ENCODE measurements at regions not wholly inside any gene's neighbourhood (a gene's known extent, or its start where the extent isn't known, plus 50 kb on each side); places are given as distances from the start of the nearest gene placed in this dataset.
"Not testable (repeated sequence)": the region's sequence is repeated elsewhere in the genome, so short reads cannot be mapped to it uniquely, and the experiment has no call there.

DNA sequence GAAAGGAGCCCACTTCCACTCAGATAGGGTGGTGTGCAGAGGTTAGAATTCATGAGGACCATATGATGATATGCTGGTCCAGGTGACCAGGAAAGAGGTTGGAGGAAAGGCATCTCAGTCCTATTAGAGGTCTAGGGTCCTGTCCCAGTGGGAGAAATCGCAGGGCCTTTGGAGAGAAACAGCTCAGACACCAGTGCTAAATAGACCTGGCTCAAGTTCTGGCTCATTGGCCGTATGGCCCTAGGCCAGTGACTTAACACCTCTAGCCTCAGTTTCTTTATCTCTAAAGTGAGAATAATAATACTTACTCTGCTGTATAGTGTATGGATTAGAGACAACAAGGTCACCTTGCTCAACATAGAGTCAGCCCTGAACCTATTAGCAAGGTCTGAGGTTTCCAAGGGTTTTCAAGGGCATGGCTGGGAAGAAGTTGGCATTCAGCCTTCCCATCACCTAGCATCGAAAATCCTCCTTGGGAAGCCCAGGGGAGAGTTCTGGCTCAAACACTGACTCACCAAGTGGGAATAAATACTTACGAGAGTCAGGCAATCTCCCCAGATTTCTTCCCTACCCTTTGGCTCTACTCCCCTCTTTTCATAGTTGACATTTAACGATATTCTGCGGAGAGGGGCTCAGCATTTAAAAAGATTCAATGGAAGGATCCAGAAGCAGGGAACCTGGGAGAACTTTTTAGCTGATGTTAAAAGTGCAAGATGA is 473.1 kb upstream of the PODXL start:
- DNase-seq = no peak

DNA sequence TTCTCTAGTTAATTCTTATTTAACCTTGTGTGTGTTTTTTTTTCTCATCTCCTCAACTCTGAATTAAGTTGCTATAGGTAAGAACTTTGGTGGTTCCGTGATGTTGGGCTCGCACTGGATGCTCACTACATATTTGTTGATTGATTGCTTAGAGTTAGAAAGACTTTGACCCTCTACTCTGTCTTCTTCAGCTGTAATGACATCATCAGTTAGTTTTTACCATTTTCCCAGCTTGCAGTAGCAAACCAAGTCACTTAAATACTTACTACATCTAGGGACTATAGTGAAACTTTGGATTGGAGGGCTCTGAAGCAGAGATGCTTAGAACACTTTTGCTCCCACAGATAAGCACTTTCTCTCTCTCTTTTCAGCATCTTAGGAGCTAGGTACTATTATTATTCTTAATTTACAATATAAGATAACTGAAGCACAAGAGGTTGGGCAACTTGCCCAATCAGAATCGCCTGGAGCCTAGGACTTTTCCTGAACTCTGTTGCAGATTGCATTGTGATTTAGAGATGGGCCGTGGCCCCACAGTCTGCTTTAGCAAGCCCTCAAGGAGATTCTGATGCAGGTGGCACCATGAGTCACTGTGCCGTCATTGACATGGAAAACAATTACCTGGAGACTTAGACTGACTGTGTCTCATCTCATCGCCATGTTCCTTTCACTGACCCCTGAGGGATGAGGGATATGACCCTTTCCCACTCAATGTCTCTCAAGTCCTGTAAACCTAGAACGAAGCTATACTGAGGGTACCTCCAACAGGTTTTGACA is 471.9 kb upstream of the PODXL start:
- no peak for DNase-seq

DNA sequence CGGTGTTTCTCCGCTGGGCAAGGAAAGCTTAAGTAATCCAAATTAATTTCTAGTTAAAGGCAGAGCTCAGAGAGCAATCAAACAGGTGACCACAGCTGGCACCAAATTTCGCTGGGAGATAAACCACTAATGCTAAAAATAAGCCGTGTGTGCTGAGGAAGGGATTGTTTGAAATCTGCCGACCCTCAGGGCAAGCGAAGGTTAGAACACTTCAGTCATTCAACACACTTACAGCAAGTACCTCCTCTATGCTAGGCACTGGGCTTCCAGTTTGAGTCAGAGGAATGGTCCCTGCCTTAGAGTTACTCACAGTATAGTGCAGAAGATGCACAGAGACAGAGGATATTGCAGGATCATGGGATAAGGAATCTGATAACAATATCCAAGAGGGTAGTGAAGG is 467.9 kb upstream of the PODXL start:
- DNase-seq = no peak

DNA sequence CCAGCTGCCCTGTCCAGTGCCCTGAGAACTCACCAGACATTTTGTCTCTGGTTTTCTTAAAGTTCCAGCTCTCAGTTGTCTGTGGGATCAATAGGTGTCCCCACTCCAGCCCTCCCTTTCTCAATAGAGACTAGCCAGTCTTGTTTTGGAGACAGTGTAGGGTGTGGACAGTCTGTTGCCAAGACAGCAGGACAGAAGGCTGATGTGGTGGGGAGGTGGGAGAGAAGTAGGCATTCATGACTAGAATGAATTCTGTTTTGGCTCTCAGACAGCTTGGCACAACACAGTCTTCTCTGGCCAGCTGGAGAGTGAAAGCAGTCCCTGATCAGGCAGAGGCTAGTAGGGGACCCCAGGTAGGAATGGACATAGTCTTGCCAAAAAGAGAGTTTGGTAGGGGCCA is 467.0 kb upstream of the PODXL start:
- no peak for DNase-seq

DNA sequence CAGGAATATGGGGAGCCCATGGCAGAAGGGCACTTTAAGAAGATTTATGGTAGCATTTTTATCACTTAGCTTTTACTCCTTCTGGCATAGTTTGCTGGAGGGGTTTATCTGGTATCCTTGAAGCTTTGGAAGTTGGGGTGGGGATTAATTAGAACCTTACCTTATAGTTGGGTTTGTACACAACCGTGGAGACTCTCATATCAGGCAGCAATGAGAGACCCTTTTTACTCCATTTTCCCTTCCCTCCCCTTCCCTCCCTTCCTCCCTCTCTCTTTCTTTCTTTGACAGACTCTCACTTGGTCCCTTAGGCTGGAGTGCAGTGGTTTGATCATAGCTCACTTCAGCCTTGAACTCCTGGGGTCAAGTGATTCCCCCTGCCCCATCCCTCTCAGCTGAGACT is 465.8 kb upstream of the PODXL start:
- no peak for DNase-seq

DNA sequence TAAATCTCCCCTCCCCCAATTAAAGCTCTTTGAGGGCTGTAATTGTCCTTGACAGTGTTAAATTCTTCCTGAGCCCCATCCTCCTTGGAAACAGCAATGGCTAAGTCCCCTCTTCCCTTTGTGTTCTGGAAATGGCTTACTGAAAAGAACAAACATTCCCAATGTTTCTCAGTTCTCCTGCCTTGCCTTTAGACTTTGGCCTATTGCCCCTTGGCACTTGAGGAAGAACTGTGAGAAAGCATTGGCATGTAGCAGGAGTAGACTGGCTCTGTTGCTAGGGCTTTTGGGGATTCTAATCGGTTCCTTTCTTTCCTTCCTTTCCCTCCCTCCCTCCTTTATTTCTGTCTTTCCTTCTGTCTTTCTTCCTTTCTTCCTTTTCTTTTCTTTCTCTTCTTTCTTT is 463.3 kb upstream of the PODXL start:
- no peak for DNase-seq

DNA sequence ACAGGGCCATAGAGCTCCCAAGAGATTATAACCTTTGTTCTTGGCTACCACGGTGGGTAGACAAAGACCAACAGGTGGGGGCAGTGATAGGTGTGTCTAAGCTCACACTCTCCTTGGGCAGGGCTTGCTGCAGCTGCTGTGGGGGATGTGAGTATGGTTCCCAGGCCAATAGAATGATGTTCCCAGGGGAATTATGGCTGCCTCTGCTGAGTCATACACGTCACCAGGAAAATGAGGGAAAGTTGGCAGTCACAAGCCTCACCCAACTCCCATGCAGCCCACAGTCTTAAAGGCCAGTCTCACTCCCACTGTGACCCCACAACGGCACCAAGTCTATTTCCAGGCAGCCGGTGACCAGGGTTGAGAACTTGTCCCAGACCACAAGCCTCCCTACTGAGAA is 453.4 kb upstream of the PODXL start:
- no peak for DNase-seq

DNA sequence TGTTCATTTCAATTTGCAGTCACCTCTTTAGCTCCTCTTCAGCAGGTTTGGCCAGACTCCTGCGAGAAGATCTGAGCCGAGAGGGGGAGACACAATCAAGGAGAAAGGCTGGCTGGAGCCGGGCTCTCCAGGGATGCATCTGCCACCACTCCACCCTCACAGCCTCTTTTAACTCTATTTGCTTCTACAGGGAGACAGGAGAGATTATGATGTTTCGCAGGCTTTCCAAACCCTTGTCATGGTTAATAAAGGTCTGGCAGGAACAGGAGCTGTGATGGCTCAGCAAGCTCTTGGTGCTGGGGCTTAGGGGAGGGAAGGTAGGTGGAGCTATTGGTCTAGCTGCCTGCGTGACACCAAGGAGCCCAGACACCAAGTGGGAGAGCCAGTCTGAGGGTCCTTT is 448.1 kb upstream of the PODXL start:
- DNase-seq = no peak

DNA sequence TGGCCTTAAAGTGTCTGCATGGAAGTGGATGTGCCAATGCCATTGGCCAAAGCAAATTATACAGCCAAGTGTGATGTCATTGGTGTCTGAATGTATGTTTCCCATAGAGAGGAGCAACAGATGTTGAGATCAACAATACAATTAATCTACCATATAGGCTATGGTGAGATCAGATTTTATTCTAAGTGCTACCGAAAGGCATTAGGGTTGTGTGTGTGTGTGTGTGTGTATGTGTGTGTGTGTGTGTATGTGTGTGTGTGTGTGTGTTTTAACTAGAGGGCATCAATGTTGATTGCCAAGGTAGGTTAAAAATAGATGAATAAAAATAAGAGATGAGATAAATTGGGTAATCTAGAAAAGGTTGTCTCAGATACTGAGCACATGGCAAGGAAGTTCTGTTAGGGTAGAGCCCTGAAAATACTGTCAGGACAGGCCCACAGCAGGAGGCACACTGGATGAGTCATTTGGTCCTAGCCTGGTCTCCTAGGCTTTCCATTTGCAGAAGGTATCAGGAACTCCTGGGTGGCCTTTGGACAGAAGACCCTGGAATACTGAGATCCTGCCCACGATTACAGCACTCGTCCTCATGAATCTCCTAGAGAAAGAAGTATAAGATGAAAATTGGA is 446.0 kb upstream of the PODXL start:
- DNase-seq = no peak

DNA sequence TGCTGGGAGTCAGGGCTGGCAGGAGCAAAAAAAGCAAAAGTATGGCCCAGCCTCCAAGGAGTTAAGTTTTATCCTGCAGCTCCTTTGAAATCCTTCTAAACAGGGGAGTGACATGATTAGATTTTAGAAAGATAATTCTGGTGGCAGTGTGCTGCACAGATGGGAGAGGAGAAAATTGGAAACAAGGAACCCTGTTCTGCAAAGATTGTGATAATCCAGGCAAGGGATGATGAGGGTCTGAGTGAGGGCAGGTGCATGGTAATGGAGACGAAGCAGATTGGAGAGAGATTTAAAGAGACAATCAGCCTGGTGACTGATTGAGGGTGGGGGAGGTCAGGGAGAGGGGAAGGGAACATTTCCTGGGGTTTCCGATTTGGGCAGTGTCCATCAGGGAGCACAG is 444.7 kb upstream of the PODXL start:
- no peak for DNase-seq

DNA sequence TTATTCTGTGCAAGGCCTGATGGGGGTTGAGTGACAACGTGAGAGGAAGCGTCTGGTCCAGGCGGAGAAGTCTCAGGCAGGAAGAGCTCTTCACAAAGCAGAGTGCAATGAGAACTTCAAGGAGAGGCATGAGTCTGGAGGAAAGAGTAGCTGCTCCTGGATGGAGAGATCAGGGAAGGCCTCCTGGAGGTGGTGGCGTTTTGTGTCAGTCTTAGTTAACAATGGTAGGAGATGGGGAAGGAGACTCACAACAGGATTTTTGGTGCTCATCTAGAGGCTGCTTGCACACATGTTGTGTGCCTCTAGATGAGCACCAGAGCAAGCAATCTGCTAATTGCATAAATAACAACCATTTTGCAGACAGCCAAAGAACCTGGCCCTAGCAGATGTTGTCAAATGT is 442.8 kb upstream of the PODXL start:
- no peak for DNase-seq

DNA sequence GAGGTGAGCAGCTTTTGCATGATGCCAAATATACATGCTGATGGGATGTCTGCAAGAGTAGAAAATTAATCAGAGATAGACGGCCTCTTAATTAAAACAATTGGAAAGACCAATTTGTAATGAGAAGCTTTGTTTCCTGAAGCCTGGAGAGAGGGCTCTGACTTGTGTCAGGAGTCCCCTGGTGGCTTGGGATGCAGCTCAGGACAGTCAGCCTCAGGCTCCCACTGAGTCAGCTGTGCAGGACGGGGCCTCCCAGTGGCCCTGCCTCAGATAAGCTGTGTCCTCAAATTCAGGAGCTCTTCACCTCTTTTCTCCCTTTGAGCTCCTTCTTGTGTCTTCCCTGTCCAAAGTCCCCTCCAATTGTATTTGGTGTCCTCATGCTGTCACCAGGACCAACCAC is 438.9 kb upstream of the PODXL start:
- no peak for DNase-seq

DNA sequence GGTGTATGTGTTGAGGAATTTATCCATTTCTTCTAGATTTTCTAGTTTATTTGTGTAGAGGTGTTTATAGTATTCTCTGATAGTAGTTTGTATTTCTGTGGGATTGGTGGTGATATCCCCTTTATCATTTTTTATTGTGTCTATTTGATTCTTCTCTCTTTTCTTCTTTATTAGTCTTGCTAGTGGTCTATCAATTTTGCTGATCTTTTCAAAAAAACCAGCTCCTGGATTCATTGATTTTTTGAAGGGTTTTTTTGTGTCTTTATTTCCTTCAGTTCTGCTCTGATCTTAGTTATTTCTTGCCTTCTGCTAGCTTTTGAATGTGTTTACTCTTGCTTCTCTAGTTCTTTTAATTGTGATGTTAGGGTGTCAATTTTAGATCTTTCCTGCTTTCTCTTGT is 424.6 kb upstream of the PODXL start:
- not testable (repeated sequence) for DNase-seq

DNA sequence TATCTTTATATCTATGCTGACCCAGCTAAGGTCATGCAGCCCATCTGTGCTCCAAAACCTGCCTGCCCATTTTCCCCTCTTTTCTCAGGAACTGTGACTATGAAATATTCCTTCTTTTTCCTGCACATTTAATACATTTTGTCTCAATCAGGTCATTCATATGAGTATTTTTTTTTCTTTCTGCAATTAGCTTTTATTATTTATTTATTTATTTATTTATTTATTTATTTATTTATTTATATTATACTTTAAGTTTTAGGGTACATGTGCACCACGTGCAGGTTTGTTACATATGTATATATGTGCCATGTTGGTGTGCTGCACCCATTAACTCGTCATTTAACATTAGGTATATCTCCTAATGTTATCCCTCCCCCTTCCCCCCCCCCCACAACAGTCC is 421.7 kb upstream of the PODXL start:
- not testable (repeated sequence) for DNase-seq

DNA sequence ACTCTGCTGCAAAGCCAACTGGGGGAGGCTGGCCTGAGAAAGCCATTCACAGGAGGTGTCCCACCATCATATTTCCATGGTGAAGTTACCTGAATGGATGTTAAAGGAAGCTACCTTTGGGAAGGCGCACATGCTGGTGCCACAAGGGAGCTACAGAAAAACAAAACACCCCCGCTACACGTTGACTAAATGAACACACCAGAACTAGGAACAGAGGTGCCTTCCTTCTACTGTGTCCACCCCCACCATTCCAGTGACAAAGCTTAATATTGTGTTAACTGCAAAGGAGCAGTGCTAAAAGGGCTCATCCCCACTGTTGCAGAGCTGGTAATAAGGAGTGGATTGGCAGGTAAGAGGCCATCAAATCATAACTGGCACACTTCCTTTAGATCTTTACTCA is 420.0 kb upstream of the PODXL start:
- DNase-seq = no peak

DNA sequence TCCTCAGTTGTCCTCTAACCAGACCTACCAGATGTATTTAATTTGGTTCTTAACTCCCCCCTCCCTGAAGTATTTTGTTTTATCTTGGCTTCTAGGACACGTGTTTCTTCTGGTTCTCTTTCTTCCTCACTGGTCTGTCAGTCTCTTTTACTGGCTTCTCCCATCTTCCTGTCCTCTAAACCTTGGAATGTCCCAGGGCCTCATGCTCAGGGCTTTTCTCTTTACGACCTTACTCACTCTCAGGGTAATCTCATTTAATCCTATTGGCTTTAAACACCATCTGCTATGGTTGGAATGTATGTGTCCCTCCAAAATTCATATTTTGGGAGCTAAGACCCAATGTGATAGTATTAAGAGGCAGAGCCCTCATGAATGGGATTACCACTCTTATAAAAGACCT is 418.2 kb upstream of the PODXL start:
- no peak for DNase-seq

DNA sequence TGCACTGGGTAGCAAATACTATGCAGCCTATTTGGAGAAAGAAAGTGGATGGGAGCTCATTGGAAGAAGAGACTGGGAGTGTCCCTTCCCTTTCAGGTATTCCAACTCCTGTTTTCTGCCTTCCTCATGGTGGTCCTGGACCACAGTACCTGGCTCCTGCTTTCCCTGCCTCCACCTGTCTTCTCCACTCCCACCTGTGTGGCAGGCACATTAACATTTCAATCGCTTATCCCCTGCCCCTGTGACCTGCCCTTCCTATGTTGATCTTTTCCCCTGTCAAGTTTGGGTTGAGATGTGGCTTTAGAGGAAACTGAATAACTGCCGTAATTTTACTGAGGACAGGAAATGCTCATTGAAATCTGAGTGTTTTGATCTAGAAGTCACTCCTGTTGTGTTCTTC is 415.8 kb upstream of the PODXL start:
- no peak for DNase-seq

DNA sequence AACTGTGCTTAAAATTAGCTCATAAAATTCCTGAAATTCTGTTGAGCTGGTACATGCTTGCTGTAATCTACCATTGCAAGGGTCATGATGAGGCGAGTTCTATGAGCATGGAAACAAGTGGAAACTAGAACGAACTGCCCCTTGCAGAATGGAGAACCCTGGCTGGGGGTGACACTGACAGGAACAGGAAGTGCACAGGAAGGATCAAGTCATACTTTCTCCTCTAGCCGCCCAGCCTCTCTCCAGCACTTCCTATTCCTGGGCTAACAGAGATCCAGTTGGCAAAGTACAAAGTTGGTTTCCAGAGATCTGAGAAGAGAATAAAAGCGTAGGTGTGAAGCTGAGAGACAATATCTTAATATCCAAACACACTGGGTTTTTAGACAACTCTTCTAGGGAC is 414.2 kb upstream of the PODXL start:
- DNase-seq = no peak

DNA sequence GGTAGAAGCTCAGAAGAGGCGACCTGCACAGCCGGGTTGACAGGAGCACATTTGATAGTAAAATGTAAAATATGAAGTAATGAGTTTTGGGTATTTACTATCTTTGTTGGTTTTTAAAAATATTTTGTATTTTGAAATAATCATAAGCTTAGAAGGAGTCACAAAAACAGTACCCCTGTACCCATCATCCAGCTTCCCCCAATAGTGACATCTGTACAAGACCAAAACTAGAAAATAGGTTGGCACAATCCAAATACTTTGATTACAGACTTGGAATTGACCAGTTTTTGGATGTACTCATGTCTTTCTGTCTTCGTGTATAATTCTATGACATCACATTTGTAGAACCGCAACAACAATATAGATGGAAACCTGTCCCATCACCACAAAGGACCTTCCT is 413.1 kb upstream of the PODXL start:
- DNase-seq = no peak

DNA sequence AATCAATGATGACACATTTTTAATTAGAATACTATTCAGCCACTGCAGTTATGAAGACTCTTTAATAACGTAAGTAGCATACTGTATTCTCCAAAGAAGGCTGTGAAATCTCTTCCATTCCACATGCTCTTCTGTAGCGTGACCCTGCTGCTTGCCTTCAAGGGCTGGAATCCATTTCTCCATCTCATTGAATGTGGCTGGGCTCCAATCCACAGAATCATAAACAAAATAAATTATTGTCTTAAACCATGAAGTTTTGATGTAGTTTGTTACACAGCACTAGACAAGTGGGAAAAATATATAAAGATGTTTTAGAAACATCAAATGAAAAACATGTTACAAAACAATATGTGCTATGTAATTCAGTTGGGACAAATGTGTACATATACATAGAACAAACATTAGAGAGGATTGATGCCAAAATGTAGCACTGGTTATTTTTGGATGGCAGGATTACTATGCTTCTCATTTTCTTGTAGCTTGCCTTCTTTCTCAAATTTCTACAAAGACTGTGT is 410.8 kb upstream of the PODXL start:
- DNase-seq = no peak

DNA sequence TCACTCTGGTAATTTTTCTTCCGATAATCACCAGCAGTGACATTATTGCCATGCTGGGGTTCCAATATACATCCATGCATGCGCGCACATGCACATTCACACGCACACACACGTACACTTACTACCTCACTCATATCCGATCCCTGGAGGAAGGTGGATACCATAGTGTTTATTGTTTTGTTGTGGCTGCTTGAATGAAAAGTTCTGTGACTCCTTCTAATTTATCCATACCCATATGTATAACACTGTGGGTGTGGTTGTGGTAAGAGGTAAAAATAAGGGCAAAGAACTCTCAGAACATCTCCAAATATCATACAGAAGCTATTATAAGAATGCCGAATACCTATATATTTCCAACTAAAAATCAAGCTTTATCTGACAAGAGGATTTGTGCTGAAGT is 407.8 kb upstream of the PODXL start:
- DNase-seq = no peak

DNA sequence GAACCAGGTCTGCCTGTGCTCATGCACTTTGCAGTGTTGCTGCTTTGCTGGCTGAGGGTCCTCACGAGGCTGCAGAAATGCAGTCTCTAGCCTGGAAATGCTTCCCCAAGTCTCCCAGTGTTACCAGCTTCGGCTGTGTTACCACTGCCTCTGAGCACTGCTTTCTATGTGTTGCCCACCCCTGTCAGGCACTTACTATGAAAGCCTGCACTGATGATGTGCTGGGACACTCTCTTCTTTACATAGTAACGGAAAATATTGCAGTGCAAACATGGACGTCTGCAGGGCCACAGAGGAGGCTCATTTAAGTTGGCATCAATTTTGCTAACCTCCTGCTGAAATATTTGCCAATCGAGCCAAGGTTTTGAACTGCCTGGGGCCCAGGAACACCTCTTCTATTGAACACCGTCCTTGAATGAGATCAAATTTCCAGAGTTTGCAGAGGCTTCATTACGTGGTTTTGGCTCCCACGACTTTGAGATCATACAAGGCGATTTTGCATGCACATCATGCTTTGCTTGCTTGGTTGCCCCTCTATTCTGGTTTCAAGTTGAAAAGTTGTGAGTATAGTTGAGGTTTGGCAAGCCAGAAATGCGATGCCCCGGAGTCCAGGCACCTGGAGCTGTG is 404.7 kb upstream of the PODXL start:
- no peak for DNase-seq

DNA sequence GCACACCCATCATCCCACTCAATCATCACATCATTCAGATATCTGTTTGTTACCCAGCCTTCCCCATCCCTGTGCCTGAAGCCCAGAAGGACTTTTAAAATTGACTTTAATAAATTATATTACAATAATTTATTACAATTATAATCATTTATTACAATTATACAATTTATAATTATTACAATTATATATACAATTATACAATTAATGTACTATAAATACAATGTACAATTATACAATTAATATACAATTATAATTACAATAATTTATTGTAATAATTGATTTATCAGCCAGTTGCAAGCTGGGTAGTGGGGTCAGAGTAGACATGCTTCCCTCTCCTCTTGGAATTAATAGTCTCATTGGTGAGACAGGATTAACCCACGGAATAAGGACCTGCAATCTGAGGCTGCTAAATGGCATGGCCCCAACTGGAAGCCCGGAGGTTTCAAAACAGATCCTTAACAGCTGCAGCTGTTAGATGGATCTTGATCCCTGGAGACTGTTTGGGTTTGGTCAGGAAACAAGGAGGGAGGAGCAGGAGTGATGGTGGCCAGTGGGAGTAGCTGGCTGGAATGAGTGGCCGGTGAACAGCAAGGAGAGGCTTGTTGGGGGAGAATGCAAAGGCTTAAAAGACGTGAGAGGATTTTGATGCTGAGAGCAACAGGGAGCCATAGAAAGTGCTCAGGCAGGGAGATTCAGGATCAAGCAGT is 402.8 kb upstream of the PODXL start:
- DNase-seq = no peak

Data from activated CD4-positive, alpha-beta T cell treated with anti-CD3 and anti-CD28 coated beads for 1 hour (primary cell).